ENCODE measurements at regions not wholly inside any gene's neighbourhood (a gene's known extent, or its start where the extent isn't known, plus 50 kb on each side); places are given as distances from the start of the nearest gene placed in this dataset.

DNA sequence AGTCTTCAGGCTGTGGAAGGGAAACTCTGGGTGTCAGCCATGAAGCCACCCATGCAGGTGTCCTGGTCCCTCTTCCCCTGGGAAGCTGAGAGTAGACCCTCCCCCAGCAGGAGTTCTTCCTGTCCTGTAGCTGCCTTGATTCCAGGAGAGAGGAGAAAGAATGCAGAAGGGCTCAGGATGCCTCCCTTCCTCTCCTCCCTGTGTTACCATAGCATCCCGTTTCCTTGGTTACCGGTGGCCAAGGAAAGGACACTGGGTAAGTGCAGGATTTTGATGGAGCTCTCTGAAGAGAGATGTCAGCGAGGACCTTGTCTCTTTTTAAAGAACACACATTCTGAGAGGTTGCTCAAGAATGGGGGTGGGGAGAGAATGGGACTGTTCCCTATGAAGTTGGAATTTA, 304.1 kb upstream of the N4BP1 start:
- Histone ChIP-seq H3K36me3 (no peaks in the 10 kb centered on the region), H3K9me3 (no peaks in the 10 kb centered on the region), H3K4me3 (no peak overlapping the region), H3K27me3 (no peaks in the 10 kb centered on the region)
- no peak for DNase-seq

DNA sequence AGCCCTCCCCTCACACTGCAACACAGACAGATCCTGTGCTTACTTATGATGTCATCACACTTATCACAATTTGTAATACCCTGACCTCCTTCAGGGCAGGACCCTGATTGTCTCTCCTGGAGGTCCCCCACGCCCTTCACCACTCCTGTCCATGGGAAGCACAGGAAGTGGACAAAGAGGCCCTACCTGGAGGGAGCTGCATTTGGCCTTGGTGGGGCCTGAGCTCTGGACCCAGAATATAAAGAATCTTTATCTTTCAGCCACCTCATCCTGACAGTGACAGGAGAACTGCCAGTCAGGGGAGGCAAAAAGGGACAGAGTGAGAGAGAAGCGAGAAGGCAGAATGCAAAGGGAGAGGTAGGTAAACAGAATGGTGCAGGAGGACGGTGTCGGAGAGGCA, 303.4 kb upstream of the N4BP1 start:
- H3K36me3 ChIP-seq: no peaks in the 10 kb centered on the region
- no peaks in the 10 kb centered on the region for H3K27me3 ChIP-seq
- no peak for DNase-seq
- H3K9me3 ChIP-seq: no peaks in the 10 kb centered on the region
- H3K4me3 ChIP-seq: no peak overlapping the region

DNA sequence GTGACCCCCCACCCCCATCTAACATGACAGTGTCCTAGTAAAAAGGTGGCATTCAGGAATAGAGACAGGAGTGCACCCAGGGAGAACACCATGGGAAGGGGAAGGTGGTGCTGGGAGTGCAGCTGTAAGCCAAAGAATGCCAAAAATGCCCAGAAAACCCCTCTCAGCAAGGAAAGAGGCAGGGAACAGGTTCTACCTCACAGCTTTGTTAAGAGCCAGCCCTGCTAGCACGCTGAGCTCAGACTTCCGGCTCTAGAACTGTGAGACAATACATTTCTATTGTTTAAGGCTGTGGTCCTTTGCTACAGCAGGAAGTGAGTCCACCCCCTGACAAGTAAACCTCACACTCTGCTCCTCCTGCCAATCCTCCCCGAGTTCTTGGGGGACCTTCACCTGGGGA, 302.4 kb upstream of the N4BP1 start:
- H3K4me3 ChIP-seq: no peak overlapping the region
- H3K9me3 ChIP-seq: no peaks in the 10 kb centered on the region
- no peak for DNase-seq
- H3K27me3 ChIP-seq: no peaks in the 10 kb centered on the region
- H3K36me3 ChIP-seq: no peaks in the 10 kb centered on the region

DNA sequence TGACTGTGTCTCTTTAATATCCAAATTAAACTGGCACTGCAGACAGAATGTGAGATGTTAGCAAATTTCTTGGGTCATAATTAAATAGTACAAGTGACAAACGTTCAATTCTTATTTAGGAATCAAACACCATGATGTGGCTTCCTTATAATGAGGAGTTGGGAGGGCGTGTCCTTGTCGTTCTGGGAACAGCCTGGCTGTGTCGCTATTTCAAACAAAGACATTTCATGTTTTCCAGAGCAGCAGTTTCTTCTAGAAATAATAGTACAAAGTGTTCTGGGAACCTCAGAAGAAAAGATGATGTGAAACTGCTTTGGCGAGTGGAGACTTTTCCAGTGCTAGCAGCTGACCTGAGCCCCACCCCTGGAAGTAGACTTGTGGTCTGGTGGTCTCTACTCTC, 301.7 kb upstream of the N4BP1 start:
- no peak for DNase-seq
- no peaks in the 10 kb centered on the region for H3K9me3 ChIP-seq
- H3K27me3 ChIP-seq: no peaks in the 10 kb centered on the region
- no peak overlapping the region for H3K4me3 ChIP-seq
- H3K36me3 ChIP-seq: no peaks in the 10 kb centered on the region

DNA sequence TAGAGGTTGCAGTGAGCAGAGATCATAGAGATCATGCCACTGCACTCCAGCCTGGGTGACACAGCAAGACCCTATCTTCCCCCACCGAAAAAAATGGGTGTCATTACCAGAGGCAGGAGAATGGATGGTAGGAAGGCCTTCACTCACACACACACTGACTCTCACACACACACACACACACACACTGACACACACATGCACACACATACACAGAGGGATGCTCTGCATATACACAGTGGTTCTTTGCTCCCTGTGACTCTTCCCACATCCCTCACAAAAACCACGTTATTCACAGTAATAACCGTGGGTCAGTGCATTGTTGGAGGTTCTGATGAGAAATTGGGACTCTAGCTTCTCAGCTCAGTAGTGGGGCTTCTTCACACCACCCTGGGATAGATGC, 300.2 kb upstream of the N4BP1 start:
- no peak for DNase-seq
- no peaks in the 10 kb centered on the region for H3K36me3 ChIP-seq
- no peaks in the 10 kb centered on the region for H3K9me3 ChIP-seq
- no peak overlapping the region for H3K4me3 ChIP-seq
- H3K27me3 ChIP-seq: no peaks in the 10 kb centered on the region

DNA sequence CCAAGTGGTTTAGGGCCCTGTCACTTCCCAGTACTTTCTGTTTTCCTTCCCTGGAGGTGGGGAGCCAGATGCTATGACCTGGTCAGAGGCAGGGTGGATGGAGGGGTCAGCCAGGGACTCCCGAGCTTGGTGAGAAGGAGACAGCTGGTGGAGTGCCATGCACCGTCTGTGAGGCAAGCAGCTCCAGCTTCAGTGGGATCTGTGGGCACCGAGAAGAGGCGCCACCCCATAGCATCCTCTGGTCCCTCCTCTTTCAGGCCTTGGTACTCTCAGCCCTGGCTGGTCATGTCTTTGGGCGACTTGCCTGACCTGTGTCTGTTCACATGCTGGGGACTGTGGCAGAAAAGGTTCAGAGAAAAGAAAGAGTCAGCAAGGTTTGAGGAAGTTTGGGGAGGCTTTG, 299.3 kb upstream of the N4BP1 start:
- no peak overlapping the region for H3K4me3 ChIP-seq
- DNase-seq: no peak
- no peaks in the 10 kb centered on the region for H3K36me3 ChIP-seq
- H3K27me3 ChIP-seq: no peaks in the 10 kb centered on the region
- no peaks in the 10 kb centered on the region for H3K9me3 ChIP-seq

DNA sequence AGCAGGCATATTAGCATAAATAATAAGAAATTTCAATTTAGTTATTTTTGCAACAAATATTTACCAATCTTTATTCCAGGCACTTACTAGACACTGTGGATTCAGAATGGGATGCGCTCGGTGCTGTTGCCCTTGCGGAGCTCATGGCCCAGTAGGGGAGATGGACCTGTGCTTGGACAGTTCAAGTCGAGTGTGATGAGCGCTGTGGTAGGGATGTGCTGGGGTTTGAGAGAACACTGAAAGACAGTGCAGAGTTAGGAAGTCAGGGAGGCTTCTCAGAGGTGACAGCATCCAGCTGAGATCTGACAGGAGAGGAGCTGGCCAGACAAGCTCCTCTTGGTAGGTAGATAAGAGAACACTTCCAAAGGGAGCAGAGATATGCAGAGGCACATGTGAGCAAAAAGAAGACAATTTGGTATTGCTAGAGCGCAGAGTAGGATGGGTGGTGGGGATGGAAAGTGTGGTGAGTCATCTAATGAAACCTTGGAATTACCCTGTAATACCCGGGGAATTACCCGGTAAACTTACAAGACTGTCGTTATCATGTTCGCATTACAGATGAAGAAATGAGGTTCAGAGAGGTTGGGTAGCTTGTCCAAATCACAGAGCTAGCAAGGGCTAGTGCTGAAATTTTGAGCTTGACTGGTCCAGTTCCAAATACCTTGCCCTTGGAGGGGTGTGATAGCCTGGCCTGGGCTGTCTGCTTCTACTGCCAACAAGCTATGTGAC, 298.1 kb upstream of the N4BP1 start:
- Histone ChIP-seq H3K27me3 (no peaks in the 10 kb centered on the region), H3K9me3 (no peaks in the 10 kb centered on the region), H3K4me3 (no peak overlapping the region), H3K36me3 (no peaks in the 10 kb centered on the region)
- DNase-seq: no peak

DNA sequence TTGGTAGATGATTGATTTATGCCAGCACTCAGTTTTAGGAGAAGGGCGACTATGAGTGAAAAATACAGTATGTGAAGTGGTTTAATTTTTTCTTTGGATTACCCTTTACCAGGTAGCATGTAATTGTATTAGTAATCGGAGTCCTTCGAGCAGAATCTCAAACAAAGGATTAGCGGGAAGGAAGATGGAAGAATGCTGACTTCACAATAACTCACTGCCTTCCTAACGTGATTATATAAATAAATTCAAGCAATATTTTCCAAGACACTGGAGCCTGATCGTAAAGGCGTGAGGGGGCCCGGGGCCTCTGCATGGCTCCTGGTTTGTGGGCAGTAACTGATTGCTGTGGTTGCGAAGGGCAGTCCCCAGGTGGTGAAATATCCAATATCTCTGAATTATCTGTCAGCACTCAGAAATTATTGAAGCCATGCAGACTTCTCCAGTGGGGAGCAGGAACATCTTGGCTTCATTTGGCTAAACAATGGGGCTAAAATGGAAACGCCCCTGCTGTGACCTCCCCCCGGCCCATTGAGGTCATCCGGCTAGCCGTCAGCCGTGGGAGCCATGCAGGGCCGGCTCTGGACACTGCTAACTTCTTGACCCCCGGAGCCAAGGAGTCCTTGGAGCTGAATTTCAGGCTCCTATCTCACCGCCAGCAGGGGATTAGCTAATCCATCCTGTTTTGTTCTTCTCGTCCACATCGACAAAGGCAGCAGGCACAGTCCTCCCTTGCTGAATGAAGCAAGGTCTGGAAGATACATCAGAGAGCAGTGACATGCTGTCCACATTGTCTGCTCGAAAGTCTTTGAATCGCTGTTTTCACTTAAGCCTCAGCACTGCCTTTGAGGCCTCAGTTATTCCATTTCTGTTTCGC, 295.9 kb upstream of the N4BP1 start:
- Histone ChIP-seq H3K36me3 (no peaks in the 10 kb centered on the region), H3K27me3 (no peaks in the 10 kb centered on the region), H3K9me3 (no peaks in the 10 kb centered on the region), H3K4me3 (no peak overlapping the region)
- DNase-seq: no peak

DNA sequence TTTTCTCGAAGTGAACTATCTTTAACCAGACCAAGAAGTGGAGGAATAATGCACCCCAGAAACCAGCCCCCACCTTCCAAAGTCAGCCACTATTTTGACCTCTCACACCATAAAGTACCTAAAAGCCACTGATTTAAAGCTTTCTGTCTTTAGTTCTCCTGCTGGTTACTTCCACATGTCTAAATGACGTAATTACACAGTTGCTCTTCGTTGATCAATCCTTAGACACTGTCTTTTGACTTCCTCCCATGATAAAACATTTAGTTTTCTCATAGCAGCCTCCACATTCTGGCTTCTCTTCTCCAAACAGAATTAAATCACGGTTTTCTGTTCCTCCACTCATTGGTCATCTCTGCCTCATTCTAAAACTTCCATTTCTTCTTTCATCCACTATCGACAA, 294.4 kb upstream of the N4BP1 start:
- H3K4me3 ChIP-seq: no peak overlapping the region
- H3K9me3 ChIP-seq: no peaks in the 10 kb centered on the region
- H3K36me3 ChIP-seq: no peaks in the 10 kb centered on the region
- no peak for DNase-seq
- H3K27me3 ChIP-seq: no peaks in the 10 kb centered on the region

DNA sequence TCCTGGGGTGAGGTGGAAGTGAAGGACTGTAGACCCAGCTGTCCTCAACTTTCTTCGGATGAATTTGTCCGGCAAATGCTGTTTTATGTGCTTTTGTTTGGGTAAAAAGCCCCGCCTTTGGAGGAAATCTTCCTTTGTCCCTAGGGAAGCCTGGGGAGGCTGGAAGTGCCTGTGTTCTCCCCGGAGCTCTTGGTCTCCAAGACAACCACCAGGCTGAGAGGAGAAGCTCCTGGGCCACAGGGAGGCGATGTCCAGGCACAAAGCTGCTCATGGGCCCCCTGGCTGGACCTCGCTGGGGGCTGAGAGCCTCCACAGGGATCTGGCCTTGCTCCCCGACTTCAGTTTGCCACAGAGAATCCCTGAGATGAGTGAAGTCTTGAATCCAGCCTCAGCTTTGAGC, 293.1 kb upstream of the N4BP1 start:
- no peak overlapping the region for H3K4me3 ChIP-seq
- DNase-seq: no peak

DNA sequence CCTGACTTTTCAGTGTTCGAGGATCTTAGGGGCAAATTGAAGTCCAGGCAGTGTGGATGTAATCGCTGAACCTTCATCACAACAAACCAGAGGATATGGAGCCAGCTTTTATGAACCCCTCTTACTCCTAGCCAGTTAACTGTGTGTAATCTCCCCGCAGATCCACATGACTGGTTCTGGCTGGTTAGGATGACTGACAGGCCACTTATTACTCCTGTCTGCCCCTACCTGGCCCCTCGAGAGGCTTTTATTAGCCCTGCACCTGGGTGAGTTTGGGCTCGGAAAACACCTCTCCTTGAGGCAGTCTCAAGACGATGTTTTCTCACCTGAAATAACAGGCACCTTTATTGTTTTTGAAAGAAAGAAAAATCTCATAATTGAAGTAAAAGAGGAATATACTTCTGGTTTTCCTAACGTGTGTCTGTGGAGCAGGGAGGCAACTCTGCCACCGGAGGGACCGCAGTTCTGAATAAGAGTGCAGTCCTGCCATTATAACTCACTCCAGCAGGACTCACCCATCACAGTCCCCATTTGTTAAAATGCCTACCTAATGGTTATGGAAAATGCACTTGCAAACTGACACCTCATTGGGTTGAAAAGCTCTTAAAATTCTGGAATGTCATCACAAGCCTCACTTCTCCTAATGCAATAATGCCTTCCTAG, 291.9 kb upstream of the N4BP1 start:
- no peak for DNase-seq
- no peaks in the 10 kb centered on the region for H3K36me3 ChIP-seq
- H3K4me3 ChIP-seq: no peak overlapping the region

More for the DNA sequence above, 293.1 kb upstream of the N4BP1 start:
- Histone ChIP-seq H3K36me3 (no peaks in the 10 kb centered on the region), H3K9me3 (no peaks in the 10 kb centered on the region), H3K27me3 (no peaks in the 10 kb centered on the region)

DNA sequence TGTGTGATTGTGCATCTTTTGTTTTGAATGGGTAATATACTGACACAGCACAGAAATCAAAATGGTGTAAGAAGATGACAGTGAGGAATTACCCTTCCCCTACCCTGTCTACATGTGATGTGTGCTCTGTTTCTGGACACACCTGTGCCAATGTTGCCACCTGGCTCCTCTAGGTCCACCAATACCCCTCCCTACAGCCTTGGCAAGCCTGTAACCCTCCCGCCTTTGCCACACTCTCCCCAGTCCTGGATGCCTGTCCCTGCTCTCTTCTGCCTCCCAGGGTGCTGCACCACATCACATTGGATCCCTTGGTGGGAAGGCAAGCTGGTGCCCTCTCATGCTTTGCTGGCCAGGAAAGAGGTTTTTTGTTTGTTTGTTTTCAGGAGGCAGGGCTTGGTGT, 289.5 kb upstream of the N4BP1 start:
- no peaks in the 10 kb centered on the region for H3K36me3 ChIP-seq
- no peaks in the 10 kb centered on the region for H3K27me3 ChIP-seq
- H3K9me3 ChIP-seq: no peaks in the 10 kb centered on the region
- H3K4me3 ChIP-seq: no peak overlapping the region
- DNase-seq: no peak

More for the DNA sequence above, 291.9 kb upstream of the N4BP1 start:
- H3K27me3 ChIP-seq: no peaks in the 10 kb centered on the region
- H3K9me3 ChIP-seq: no peaks in the 10 kb centered on the region

DNA sequence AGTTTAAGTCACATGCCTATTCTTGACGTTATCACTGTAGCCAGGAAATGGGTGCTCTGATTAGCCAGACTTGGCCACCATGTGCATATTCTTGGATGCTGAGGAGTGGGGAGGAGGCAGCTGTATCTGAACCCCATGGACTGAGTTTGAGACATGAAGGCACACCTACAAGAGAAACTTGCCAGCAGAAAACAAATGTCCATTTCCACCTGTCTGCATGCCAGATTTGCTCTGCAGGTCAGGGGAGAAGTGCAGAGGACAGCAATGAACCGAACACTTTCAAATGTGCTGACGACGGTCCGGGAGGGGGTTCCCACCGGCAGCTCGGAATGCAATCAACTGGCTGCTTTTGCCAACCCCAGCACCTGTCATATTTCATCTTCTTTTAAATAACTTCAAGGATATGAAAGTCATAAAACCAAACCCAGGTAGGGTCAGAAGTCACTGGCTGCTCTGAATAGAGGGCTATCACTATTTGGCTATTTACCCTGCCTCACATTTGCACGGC, 287.8 kb upstream of the N4BP1 start:
- no peaks in the 10 kb centered on the region for H3K36me3 ChIP-seq
- no peaks in the 10 kb centered on the region for H3K9me3 ChIP-seq
- DNase-seq: no peak
- no peak overlapping the region for H3K4me3 ChIP-seq
- H3K27me3 ChIP-seq: no peaks in the 10 kb centered on the region

DNA sequence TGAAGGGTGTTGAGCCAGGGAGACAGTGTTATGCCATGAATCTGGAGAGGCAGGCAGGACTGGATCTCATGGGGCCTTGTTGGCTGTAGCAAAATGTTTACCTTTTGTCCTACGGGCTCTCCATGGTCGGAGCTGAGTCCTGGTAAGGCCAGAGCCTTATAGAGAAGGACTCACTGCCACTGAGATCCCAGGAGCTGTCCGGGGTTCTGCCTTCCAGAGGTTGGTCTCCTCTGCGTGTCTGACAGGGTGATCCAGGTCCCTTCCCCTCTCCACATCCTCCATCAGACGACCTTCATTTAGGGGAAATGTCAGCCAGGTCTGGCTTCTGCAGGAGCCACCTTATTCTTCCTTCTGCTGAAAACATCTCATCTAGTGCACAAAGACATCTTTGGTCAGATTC, 285.2 kb upstream of the N4BP1 start:
- Histone ChIP-seq H3K36me3 (no peaks in the 10 kb centered on the region), H3K4me3 (no peak overlapping the region)
- DNase-seq: no peak

DNA sequence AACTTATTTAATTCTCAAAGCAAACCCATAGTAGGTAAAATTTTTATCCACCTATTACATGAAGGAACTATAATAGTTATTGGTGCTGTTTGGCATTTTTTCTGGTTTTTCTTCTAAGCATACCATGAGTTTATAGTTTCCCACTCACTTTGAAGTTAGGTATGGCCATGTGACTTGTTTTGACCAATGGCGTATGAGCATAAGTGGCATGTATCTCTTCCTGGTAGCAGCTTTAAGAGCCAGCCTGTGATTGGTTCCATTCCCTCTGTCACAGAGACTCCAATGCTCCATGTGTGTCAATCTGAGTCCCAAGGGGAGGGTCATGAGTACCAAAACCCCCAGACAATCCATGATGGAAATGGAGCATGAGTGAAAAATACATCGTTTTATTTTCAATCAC, 282.9 kb upstream of the N4BP1 start:
- no peaks in the 10 kb centered on the region for H3K9me3 ChIP-seq
- no peaks in the 10 kb centered on the region for H3K36me3 ChIP-seq
- DNase-seq: no peak
- H3K4me3 ChIP-seq: no peak overlapping the region
- H3K27me3 ChIP-seq: no peaks in the 10 kb centered on the region

More for the DNA sequence above, 285.2 kb upstream of the N4BP1 start:
- no peaks in the 10 kb centered on the region for H3K27me3 ChIP-seq
- no peaks in the 10 kb centered on the region for H3K9me3 ChIP-seq

DNA sequence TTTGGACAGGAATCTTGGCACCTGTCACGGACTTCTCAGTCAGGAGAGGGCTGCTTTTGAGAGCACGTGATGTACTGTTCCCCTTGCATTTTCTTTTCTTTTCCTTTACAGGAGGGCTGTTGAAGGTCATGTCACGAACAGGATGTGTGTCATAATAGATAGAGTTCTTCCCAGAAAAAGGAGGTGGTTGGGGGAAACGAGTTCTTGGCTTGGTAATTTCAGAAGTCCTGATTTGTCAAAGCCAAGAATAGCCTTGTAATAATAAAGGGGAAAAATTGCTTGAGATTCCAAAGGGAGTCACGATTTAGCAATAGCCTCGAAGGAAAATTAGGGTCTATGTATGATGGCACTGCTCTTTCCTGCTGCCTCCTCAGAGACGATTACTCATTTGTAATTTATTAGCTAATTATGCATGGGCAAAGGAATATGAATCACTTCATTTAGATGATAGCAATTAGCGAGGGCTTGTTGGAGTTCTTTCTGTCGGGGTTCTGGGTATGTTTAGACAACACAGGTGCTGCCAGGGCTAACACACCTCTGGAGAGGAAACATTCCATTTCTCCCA, 277.7 kb upstream of the N4BP1 start:
- Histone ChIP-seq H3K36me3 (no peaks in the 10 kb centered on the region), H3K4me3 (no peak overlapping the region), H3K9me3 (no peaks in the 10 kb centered on the region), H3K27me3 (no peaks in the 10 kb centered on the region)
- DNase-seq: no peak

DNA sequence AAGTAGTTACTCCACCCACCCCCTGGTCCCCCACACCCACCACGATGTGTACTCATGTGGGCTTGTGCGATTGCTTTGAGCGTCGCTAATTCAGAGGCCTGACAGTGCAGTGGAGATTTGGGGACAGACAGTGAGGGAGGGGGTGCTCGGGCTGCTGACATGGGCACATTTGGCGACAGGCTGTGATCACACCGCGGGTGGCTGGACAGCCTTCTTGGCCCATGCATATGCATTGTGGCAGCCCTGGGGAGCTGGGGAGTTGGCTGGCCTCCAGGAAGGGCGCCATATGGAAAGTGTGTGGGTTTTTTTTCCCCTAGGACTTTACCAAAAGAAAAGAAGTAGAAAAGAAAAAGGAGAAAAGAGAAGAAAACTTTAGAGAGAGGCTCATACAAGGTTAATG, 275.5 kb upstream of the N4BP1 start:
- H3K9me3 ChIP-seq: no peaks in the 10 kb centered on the region
- no peak overlapping the region for H3K4me3 ChIP-seq
- no peaks in the 10 kb centered on the region for H3K27me3 ChIP-seq
- DNase-seq: no peak
- no peaks in the 10 kb centered on the region for H3K36me3 ChIP-seq

All from MG63 (cell line).